GM18907 (cell line): ENCODE measurements at regions not wholly inside any gene's neighbourhood (a gene's known extent, or its start where the extent isn't known, plus 50 kb on each side); places are given as distances from the start of the nearest gene placed in this dataset.
"Not testable (repeated sequence)": the region's sequence is repeated elsewhere in the genome, so short reads cannot be mapped to it uniquely, and the experiment has no call there.

Source experiments
- ATAC-seq: cut with Tn5 transposase; IDR thresholded peaks from one replicate; pipeline ENCODE4 v1.9.1; 2021; ENCODE audit warnings: mild to moderate bottlenecking, moderate library complexity; ENCODE audit not compliant: unreplicated experiment

DNA sequence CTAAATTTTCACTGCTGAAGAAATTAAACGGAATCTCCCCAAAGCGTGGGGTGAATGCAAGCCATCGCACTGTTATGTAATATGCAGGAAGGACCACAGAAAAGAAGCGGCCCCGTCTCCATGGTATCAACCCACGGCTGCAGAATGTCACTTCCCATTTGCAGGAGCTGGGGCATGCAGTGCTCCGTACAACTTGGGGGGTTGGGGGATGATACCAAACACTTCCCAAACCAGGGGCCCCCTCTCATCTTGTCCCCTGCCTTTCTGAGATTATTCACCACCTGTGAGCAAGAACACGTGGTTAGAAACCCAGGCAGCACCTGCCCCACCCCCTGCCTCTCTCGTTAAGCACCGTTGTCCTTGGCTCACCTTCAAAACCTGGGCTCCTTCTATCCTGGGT lies 505.1 kb upstream of the TMEM132C start:
- no peak for ATAC-seq

DNA sequence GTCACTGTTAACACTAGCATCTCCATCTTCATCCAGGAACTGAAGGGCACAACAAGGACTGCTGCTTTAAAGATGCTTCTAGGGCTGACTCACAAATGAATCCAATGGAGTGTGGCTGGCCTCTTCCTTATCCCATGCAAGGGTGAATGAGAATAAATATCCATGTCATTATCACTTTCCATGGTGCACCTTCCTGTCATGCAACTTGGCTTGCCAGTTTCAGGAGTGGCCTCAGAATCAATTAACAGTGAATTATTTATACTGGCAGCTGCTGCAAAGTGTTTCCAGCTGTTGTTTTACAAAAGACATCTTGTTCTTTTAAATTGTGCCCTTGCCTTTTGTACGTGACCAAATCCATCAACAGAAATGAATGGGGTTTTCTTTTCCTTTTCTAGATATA lies 499.3 kb upstream of the TMEM132C start:
- ATAC-seq: no peak

DNA sequence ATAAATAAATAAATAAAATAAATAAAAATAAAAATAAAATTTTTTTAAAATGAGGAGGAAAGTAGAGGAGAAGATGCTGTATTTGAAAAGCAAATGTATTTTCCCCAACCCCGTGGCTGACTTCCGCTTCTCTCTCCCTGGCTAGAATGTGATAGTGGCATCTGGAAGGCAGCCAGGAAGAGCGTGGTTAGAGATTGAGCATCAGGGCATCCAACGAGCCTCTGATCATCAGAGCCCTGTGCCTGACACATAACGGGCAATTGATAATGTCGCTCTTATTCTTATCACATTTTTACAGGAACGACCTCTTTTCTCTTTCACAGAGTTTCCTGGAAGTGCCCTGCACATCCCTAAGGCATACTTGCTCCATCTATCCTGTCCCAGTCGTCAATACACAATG lies 496.9 kb upstream of the TMEM132C start:
- ATAC-seq: no peak

DNA sequence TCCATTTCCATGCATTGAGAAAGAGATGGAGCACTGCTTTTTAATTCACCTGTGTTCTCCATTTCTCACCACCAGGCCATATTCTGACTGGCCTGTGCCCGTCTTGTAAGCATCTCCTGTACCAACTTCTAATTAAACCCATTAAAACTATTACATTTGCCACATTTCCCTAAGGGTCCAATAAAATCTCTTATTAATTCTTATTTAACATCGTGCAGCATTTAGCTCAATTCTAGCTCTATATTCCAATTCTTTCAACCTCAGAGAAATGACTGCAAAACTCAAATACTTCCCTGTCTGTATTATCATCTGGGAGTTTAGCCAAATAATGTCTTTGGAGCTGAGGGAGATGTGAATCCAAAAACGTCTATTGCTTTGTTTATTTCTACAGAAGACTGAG lies 495.4 kb upstream of the TMEM132C start:
- ATAC-seq: no peak

DNA sequence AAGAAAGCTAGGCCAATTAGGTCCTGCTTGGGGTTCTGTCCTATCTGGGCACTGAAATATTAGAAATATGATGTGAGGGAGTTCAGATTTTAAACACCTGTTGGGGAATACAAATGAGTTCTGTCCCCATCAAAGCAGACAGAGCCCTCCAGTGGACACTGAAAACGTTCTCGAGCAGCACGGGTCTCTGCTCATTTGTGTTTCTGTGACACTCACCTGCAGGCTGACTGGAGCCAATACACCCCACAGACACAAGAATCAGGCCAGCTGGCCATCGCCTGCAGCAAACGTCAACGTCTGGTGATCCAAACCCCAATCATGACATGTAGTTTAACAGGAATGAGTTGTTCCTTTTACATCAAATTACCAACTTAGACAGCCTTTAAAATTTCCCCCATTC lies 493.4 kb upstream of the TMEM132C start:
- no peak for ATAC-seq

DNA sequence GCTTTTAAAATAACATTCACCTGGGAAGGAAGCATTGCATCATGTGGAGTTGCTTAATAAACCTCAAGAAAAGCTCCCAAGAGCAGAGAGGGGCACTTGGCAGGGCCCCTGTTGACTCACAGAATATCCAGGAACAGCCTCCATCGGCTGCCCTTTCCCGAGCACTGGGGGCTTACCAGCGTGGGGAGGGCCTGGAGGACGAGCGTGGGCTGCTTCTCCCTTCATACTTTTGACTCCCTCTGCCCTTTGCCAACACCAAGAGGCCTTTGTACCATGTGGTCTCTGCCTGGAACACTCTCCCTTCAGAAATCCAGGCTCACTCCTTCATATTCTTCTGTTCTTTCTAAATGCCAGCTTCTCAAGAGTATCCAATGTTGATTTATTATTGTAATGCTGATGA lies 492.1 kb upstream of the TMEM132C start:
- no peak for ATAC-seq

DNA sequence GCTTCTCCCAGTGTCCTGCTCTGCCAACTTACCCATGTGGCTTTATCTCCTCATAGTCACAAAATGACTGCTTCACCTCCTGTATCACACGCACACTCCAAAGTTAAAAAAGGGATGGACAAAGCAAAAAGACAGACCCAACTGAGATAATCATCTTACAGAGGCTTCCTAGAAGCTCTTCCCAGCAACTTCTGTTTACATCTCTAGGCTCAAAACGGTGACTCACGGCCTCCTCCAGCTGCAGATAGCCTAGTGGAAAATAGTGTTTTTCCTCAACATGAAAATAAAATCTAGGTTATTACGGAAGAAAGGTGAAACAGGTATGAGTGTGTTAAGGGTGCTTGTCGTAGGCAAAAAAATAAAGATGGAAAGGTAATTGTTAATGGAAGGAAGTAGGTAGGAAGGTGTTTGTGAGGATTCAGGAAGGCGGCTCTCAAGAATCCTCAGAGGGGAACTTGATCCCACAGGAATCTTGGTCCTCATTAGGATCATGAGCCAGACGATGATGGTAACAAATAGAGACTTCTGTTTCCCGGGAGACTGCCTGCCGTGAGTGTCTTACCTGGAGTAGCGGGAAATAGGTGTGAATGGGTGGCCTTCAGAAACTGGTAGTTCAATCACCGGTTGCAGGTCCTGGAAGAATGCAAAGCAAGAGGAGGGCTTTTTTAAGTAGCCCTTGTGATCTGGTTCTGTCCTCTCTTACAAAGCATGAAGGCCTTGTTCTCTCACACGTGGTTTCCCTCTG lies 487.5 kb upstream of the TMEM132C start:
- ATAC-seq: no peak

DNA sequence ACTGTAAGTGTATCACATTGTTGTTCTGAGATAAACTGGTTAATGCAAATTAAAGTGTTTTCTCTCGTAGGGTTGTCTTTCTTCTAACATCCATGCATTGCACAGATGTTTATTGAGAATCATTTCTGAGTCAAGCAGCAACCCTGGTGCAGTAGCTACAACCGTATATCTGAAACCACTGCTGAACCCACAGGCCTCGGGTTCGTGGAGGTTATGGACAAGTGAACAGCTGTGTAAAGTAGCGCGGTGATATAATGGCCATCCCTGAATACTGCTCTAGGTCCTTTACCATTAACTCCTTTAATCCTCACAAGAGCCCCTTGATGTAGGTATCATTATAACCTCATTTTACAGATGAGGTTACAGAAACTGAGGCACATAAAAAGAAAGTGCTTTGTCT lies 486.1 kb upstream of the TMEM132C start:
- no peak for ATAC-seq

DNA sequence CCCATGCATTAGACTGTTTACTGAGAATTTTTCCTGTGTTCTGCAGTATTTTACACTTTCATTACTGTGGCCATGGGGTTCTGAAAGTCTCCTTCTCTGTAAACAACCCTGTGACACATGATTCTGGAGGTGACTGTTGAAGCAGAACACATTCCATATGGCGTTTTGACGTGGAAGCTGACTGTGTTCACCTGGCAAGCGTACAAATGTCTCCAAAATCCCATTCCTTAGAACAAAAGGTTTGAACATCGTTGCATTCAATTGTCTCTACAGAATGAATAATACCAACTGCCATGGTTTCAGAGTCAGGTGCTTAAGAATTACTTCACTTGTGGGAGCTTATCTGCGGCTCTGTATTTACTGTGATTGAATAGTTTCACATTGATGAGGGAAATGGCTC lies 485.6 kb upstream of the TMEM132C start:
- no peak for ATAC-seq

DNA sequence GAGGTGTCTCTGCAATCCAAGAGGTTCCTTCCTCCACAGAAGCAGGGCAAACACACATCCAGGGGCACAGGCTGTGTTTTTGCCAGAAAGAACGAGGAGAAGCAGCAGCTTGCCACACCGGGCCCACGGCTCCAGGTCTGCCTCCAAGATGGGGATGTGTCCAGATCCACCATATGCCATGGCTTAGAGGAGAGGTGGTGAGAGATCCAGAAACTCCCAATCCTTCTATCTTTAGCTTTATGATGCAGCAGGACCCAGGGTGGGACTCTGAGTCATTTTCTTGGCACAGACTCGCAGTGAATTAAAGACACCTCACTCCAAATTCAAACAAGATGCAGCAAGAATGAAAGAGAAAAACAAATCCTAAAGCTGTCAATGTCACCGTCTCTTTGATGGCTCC lies 481.4 kb upstream of the TMEM132C start:
- ATAC-seq: no peak

DNA sequence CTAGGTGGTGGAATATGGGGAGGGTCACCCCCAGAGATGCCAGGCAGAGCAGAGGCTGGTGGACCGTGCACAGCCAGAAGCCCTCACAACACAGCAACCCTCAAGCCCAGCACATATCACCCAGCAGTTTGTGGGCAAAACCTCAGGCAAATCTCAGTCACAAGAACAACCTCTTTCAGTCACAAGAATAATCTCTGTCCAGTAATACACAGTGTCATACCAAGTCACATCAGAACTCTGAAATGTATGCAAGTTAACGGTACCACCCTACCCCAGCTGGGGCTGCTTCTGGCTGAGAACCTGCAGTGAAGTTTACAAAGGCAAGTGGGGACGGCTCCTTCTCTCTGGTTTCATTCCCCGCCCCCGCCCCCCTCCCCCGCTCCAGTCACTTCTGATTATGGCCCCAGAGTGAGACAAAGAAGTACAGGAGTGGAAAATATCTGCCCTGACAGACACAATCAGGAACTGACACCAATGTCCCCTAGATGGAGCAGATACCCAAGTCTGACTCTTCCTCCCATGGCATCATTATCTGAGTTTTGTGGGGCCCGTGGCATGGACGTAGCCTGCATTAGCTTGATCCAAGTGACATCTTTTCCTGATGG lies 480.9 kb upstream of the TMEM132C start:
- no peak for ATAC-seq

DNA sequence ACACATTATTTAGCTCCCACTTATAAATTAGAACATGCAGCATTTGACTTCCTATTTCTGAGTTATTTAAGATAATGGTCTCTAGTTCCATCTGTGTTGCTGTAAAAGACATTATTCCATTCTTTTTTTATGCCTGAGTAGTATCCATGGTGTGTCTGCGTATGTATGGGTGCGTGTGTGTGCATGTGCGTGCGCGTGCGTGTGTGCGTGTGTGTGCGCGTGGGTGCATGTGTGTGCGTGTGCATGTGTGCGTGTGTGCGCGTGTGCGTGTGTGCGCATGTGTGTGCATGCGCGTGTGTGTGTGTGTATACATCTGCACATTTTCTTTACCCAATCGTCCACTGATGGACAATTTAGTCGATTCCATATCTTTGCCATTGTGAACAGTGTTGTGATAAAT lies 479.4 kb upstream of the TMEM132C start:
- ATAC-seq: no peak

DNA sequence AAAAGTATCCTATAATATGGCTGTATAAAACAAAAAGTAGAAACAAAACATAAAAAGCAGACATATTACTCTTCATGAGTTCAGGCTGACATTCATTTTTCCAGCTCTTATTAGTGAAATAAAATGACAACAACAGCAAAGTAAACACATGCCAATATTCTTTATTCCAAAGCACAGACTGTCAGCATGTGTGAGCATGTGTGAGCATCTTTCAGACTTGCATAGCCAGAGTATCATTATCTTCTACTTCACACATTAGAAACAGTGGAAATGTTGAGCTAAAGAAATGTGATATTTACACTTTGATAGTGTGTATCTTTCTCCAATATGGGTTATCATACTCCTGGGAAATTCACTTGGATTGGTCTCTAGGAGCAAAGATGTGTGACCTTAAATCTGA lies 476.6 kb upstream of the TMEM132C start:
- ATAC-seq: no peak

DNA sequence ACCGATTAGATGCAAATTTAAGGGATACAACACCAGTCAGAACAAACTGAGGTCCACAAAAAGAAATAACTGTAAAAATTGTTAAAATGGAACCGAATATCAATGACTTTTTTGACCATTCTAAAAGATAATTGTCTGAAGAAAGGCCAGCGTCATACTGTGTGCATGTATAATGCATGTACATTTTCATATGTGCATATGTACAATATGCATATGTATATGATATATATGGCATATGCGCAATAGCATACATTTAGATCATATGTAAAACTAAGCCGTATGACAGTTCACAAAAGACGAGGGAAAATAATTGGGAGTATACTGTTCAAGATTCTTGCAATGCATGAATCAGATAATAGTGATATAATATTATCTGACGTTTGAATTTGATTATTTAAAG lies 475.8 kb upstream of the TMEM132C start:
- ATAC-seq: no peak

DNA sequence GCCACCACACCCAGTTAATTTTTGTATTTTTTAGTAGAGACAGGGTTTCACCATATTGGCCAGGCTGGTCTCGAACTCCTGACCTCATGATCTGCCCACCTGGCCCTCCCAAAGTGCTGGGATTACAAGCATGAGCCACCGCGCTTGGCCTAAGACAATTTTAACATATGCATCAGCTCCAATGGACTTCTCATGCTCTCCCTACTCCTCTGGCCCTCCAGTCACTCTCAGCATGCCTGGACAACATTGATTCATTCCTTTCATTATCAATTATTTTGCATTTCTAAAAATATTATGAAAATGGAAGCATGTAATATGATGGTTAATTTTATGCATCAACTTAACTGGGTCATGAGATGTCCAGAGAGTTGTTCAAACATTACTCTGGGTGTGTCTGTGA lies 469.1 kb upstream of the TMEM132C start:
- no peak for ATAC-seq

DNA sequence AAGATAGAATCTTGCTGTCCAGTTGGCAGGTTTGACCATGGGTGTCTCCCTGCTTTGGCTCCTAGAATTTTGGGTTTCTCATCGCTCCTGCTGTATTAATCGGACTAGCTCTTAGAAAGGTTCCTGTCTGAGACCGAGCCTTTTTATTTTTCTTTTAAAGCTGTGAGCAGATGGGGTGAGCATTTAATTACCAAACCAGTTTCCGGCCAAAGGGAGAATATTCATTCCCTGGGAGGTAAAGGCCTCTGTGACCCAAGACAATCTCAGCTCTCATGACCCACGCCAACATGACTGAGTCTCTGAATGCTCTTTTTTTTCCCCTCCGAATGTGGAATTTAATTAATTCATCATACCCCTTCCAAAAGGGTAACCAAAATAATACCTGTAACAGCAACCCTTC lies 464.7 kb upstream of the TMEM132C start:
- ATAC-seq: no peak

DNA sequence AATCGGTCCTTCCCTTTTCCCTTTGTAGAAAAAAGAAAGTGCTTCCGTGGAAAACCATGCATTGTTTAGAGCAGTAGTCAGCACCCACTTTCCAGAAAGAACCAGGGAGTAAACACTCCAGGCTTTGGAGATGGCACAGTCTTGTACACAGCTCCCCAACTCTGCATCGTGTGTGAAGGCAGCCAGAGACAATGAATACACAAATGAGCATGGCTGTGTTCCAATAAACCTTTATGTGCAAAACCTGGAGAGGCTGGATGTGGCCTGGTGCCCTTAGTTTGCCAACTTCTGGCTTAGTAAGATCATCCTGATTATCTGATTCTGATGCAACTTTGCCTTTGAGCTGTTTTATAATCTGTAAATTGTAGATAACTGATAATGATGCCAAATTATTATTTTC lies 463.4 kb upstream of the TMEM132C start:
- ATAC-seq: no peak

DNA sequence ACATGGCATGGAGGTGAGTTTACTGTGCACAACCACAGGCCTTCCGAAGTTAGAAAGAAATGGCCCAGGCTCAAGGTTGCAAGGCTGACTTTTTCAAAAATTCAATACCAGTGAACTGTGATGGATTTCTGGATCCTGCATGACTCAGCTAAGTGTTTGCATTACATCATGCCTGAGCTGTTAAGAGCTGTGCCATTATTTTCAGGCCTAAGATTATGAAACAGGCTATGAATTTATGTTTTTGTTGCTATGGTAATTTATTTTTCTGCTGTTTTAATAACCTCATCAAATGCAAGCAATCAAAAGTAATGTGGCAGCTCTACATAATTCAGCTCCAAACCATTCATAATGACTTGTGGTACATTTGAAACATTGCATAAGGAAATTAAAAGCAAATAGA lies 457.7 kb upstream of the TMEM132C start:
- ATAC-seq: no peak

DNA sequence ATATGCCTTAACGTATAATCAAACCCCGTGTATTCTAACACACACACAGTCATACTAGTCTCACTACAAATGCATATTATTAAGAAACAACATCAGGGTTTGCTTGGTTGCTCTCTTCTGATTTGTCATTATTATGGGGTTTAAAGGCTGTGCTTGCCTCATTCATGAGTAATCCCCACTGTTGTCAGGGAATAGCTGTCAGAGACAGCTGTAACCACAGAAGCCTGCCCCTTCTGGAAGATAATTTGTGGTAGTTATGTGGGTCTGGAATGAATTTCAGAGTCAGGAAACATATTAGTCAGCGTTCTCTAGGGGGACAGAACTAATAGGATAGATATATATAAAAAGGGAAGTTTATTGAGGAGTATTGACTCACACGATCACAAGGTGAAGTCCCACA lies 456.9 kb upstream of the TMEM132C start:
- no peak for ATAC-seq

DNA sequence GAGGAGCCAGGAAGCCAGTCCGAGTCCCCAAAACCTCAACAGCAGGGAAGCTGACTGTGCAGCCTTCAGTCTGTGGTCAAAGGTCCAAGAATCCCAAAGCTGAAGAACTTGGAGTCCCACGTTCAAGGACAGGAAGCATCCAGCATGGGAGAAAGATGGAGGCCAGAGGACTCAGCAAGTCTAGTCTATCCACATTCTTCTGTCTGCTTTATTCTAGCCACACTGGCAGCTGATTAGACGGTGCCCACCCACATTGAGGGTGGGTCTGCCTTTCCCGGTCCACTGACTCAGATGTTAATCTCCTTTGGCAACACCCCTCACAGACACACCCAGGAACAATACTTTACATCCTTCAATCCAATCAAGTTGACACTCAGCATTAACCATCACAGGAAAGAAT lies 456.5 kb upstream of the TMEM132C start:
- ATAC-seq: not testable (repeated sequence)

DNA sequence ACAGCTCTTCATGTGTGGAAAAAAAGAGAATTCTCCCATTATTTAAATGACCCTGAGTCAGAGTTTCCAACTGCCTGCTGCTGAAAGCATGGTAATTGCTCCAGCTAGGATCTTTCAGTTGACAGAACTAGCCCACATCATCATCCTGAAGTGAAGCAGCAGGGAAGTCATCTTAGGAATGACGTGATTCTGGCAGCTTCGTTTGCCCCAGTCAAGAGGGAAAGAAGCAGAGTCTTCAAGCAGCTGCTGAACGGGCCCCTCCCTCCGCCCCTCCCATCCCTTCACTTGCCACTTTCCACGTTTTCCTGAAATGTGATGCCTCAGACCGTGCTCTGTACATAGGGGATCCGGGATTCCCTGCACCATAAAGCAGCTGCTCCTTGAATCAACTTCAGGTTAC lies 455.0 kb upstream of the TMEM132C start:
- no peak for ATAC-seq

DNA sequence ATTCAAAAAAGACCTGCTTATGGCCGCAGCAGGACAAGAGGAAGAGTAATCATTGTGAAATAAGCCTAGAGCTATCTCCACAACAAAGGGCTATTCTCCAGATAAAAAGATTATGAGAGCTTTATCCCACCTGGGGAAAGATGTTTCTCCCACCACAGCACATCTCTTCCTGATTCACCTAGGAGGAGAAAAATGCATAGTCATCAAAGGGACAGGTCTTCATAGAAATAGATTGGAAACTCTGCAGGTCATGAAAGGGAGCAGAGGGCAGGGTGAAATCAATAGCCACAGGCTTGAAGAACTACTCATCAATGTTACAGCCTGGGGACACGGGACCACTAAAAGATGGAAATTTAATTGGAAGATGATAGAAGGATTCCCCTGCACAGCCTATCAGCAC lies 453.8 kb upstream of the TMEM132C start:
- no peak for ATAC-seq

DNA sequence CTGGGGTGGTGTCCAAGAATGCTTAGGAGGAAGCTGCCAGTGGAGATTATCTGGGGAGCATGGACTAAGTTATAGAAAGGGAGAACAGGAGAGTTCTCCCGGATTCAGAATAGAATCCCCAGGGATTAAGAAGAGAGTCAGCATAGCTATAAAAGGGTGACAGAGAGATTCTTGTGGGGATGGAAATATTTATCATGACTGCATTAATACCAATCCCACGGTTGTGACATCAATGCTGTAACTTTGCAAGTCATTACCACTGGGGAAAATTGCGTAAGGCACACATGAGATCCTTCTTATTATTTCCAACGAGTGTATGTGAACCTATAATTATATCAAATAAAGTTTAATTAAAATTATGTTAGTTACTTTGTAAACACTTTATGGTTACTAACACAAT lies 447.9 kb upstream of the TMEM132C start:
- no peak for ATAC-seq
